ENCODE measurements at regions not wholly inside any gene's neighbourhood (a gene's known extent, or its start where the extent isn't known, plus 50 kb on each side); places are given as distances from the start of the nearest gene placed in this dataset.

DNA sequence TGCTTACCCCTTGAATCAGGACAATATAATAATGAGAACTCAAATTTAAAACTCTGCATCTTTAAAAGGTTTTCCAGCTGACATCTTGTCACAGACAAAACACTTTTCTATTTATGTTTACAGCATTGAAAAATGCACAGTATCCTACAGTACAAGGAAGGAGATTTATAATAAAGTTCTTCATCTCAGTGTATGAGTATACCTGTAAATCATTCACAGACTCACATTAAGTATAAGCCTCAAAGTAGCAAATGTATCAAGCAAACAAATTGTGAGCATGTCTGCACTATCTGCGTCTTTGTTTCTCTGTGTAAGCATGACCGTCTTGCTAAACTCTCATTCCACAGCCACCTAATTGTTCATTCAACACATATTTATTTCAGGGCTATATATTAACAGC, 52.8 kb downstream of the PPP1R2C start:
- no peaks in the 10 kb centered on the region for H3K4me1 ChIP-seq (ENCODE audit: low read length)

GRCh38 chrX:42720209-42720608, 57.8 kb downstream of the PPP1R2C start:
- no peaks in the 10 kb centered on the region for H3K9me2 ChIP-seq (replicated peaks; ENCODE audit: insufficient read depth, low read length)
- H3K4me1 ChIP-seq (ENCODE audit: low read length) = no peaks in the 10 kb centered on the region
- peaks cover 8% of the 10 kb centered on the region for H3K9me3 ChIP-seq (ENCODE audit: low read length)
- no peak overlapping the region for H3K27ac ChIP-seq (ENCODE audit: low read length)
- no peaks in the 10 kb centered on the region for H3K27me3 ChIP-seq (ENCODE audit: low read length)
- H4K20me1 ChIP-seq (ENCODE audit: insufficient read depth, low read depth, low read length) = no peaks in the 10 kb centered on the region
- no peak overlapping the region for H3K9ac ChIP-seq (ENCODE audit: low read length)
- H2AFZ ChIP-seq (ENCODE audit: low read length) = no peak overlapping the region
- H3K36me3 ChIP-seq (ENCODE audit: insufficient read depth, low read length) = no peaks in the 10 kb centered on the region
- H3K4me3 ChIP-seq (ENCODE audit: low read length) = no peak overlapping the region
- no peak overlapping the region for H3K4me2 ChIP-seq (ENCODE audit: low read depth, low read length, poor library complexity, severe bottlenecking)
- no peaks in the 10 kb centered on the region for H3K79me2 ChIP-seq (ENCODE audit: low read length)
- DNase-seq = no peak

More for the DNA sequence above, 52.8 kb downstream of the PPP1R2C start:
- no peaks in the 10 kb centered on the region for H3K36me3 ChIP-seq (ENCODE audit: insufficient read depth, low read length)
- H3K9me3 ChIP-seq (ENCODE audit: low read length) = peaks cover 21% of the 10 kb centered on the region
- no peak overlapping the region for H3K27ac ChIP-seq (ENCODE audit: low read length)
- no peaks in the 10 kb centered on the region for H3K79me2 ChIP-seq (ENCODE audit: low read length)
- H3K4me2 ChIP-seq (ENCODE audit: low read depth, low read length, poor library complexity, severe bottlenecking) = no peak overlapping the region
- no peak overlapping the region for H3K9ac ChIP-seq (ENCODE audit: low read length)
- no peak overlapping the region for H2AFZ ChIP-seq (ENCODE audit: low read length)
- H3K4me3 ChIP-seq (ENCODE audit: low read length) = no peak overlapping the region
- no peaks in the 10 kb centered on the region for H3K27me3 ChIP-seq (ENCODE audit: low read length)
- no peaks in the 10 kb centered on the region for H3K9me2 ChIP-seq (replicated peaks; ENCODE audit: insufficient read depth, low read length)
- DNase-seq = no peak
- H4K20me1 ChIP-seq (ENCODE audit: insufficient read depth, low read depth, low read length) = no peaks in the 10 kb centered on the region

GRCh38 chrX:42715701-42716262, 62.2 kb downstream of the PPP1R2C start:
- no peaks in the 10 kb centered on the region for H3K79me2 ChIP-seq (ENCODE audit: low read length)
- H3K9me2 ChIP-seq (replicated peaks; ENCODE audit: insufficient read depth, low read length) = no peaks in the 10 kb centered on the region
- H3K4me1 ChIP-seq (ENCODE audit: low read length) = no peaks in the 10 kb centered on the region
- H3K4me3 ChIP-seq (ENCODE audit: low read length) = no peak overlapping the region
- H3K9ac ChIP-seq (ENCODE audit: low read length) = no peak overlapping the region
- no peaks in the 10 kb centered on the region for H4K20me1 ChIP-seq (ENCODE audit: insufficient read depth, low read depth, low read length)
- H3K36me3 ChIP-seq (ENCODE audit: insufficient read depth, low read length) = no peaks in the 10 kb centered on the region
- DNase-seq = no peak
- peaks cover 9% of the 10 kb centered on the region; the same call in 1 of the 2 replicates for H3K9me3 ChIP-seq (ENCODE audit: low read length)
- no peaks in the 10 kb centered on the region for H3K27me3 ChIP-seq (ENCODE audit: low read length)
- H2AFZ ChIP-seq (ENCODE audit: low read length) = no peak overlapping the region
- no peak overlapping the region for H3K4me2 ChIP-seq (ENCODE audit: low read depth, low read length, poor library complexity, severe bottlenecking)
- no peak overlapping the region for H3K27ac ChIP-seq (ENCODE audit: low read length)

DNA sequence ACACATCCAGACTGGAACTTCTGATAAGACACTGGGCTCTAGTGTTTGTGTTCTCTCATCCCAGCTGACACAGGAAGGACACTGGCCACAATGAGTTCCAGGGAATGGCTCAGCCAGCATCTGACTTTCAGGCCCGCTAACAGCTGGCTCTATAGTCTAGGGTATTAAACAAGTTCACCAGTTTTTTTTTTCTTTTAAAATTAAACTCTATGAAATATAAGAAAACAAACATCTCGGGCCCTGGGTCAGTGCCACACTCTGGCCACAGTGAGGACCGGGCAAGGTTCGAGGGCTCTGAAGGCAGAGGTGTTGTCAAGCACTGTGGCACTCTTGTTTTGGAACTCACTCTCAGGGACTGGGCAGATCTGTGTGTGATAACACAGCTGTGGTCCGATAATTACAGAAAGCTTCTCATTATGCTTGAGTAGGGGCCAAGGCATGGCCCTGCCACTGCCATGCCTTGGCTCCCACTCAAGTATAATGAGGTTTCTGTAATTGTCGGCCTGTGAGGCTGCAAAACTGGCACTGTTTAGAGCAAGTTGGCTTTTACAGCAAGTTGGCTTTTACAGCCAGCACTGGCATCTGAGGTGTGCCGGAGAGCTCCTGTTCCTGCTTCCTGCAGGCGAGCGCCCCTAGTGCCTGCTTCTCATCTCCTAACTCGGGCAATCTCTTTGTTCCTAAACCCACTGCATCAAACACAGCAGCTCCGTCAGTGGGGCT, 62.8 kb downstream of the PPP1R2C start:
- Histone ChIP-seq H3K9ac (ENCODE audit: low read length) (no peak overlapping the region), H3K4me2 (ENCODE audit: low read depth, low read length, poor library complexity, severe bottlenecking) (no peak overlapping the region), H3K27me3 (ENCODE audit: low read length) (no peaks in the 10 kb centered on the region), H3K79me2 (ENCODE audit: low read length) (no peaks in the 10 kb centered on the region), H3K9me2 (replicated peaks; ENCODE audit: insufficient read depth, low read length) (no peaks in the 10 kb centered on the region), H3K4me3 (ENCODE audit: low read length) (no peak overlapping the region), H3K4me1 (ENCODE audit: low read length) (no peaks in the 10 kb centered on the region), H3K36me3 (ENCODE audit: insufficient read depth, low read length) (no peaks in the 10 kb centered on the region), H3K27ac (ENCODE audit: low read length) (no peak overlapping the region), H2AFZ (ENCODE audit: low read length) (no peak overlapping the region), H4K20me1 (ENCODE audit: insufficient read depth, low read depth, low read length) (no peaks in the 10 kb centered on the region), H3K9me3 (ENCODE audit: low read length) (peaks cover 7% of the 10 kb centered on the region; the same call in 1 of the 2 replicates)
- no peak for DNase-seq

DNA sequence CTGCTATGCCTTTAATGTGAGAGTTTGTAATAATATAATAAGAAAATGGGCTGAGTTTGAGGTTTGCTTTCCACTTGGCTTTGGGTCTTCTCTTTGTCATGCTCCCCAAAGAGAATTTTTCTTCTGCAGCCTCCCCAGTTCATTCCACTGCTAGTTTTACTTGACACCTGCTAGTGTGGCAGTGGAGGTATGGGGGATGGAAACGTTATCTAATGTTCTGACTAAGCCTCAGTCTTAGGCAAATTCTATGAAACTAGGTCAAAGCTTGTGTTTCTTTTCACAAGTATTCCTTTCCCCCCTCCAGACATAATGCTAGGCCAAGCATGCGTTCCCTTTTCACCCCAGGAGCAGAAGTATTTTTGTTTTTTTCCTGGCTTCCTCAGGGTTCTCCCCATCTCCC, 67.5 kb downstream of the PPP1R2C start:
- Histone ChIP-seq H3K27me3 (ENCODE audit: low read length) (no peaks in the 10 kb centered on the region), H3K36me3 (ENCODE audit: insufficient read depth, low read length) (no peaks in the 10 kb centered on the region), H2AFZ (ENCODE audit: low read length) (no peak overlapping the region), H3K9me3 (ENCODE audit: low read length) (peaks cover 10% of the 10 kb centered on the region; the same call in 1 of the 2 replicates), H3K9me2 (replicated peaks; ENCODE audit: insufficient read depth, low read length) (no peaks in the 10 kb centered on the region), H3K27ac (ENCODE audit: low read length) (no peak overlapping the region), H3K4me2 (ENCODE audit: low read depth, low read length, poor library complexity, severe bottlenecking) (no peak overlapping the region), H4K20me1 (ENCODE audit: insufficient read depth, low read depth, low read length) (no peaks in the 10 kb centered on the region), H3K4me3 (ENCODE audit: low read length) (no peak overlapping the region), H3K4me1 (ENCODE audit: low read length) (no peaks in the 10 kb centered on the region), H3K9ac (ENCODE audit: low read length) (no peak overlapping the region), H3K79me2 (ENCODE audit: low read length) (no peaks in the 10 kb centered on the region)
- no peak for DNase-seq

- Histone ChIP-seq H3K27me3 (ENCODE audit: low read length) (no peaks in the 10 kb centered on the region), H3K4me3 (ENCODE audit: low read length) (no peak overlapping the region), H3K9me3 (ENCODE audit: low read length) (peaks cover 10% of the 10 kb centered on the region; the same call in 1 of the 2 replicates), H3K9ac (ENCODE audit: low read length) (no peak overlapping the region), H3K79me2 (ENCODE audit: low read length) (no peaks in the 10 kb centered on the region), H3K4me1 (ENCODE audit: low read length) (no peaks in the 10 kb centered on the region), H3K36me3 (ENCODE audit: insufficient read depth, low read length) (no peaks in the 10 kb centered on the region), H3K27ac (ENCODE audit: low read length) (no peak overlapping the region), H3K9me2 (replicated peaks; ENCODE audit: insufficient read depth, low read length) (no peaks in the 10 kb centered on the region), H4K20me1 (ENCODE audit: insufficient read depth, low read depth, low read length) (no peaks in the 10 kb centered on the region), H2AFZ (ENCODE audit: low read length) (no peak overlapping the region), H3K4me2 (ENCODE audit: low read depth, low read length, poor library complexity, severe bottlenecking) (no peak overlapping the region)
- no peak for DNase-seq
Observed at GRCh38 chrX:42708222-42708621, 69.7 kb downstream of the PPP1R2C start.

DNA sequence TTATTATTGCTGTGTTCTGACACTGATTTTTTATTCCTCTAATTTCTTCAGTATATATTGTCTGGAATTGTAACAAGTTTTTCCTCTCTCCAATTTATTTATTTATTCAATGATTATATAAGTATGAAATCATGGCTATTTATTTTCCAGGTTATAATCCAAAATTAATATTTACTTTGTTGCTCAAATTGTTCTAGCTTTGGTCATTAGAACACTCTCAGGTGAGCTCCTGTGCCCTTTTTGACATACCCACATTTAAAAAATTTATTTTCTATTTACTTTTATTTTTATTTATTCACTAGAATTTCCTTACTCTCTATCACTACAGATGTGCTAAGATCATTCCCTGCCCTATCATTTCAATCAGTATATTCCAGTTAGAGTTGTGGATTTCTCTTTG, 70.2 kb downstream of the PPP1R2C start:
- no peaks in the 10 kb centered on the region for H3K79me2 ChIP-seq (ENCODE audit: low read length)
- no peak overlapping the region for H3K4me3 ChIP-seq (ENCODE audit: low read length)
- no peak overlapping the region for H2AFZ ChIP-seq (ENCODE audit: low read length)
- no peaks in the 10 kb centered on the region for H3K36me3 ChIP-seq (ENCODE audit: insufficient read depth, low read length)
- DNase-seq = no peak
- H3K4me2 ChIP-seq (ENCODE audit: low read depth, low read length, poor library complexity, severe bottlenecking) = no peak overlapping the region
- peaks cover 10% of the 10 kb centered on the region; the same call in 1 of the 2 replicates for H3K9me3 ChIP-seq (ENCODE audit: low read length)
- no peaks in the 10 kb centered on the region for H3K4me1 ChIP-seq (ENCODE audit: low read length)
- no peaks in the 10 kb centered on the region for H4K20me1 ChIP-seq (ENCODE audit: insufficient read depth, low read depth, low read length)
- no peak overlapping the region for H3K27ac ChIP-seq (ENCODE audit: low read length)
- H3K9ac ChIP-seq (ENCODE audit: low read length) = no peak overlapping the region
- H3K9me2 ChIP-seq (replicated peaks; ENCODE audit: insufficient read depth, low read length) = no peaks in the 10 kb centered on the region
- H3K27me3 ChIP-seq (ENCODE audit: low read length) = no peaks in the 10 kb centered on the region

DNA sequence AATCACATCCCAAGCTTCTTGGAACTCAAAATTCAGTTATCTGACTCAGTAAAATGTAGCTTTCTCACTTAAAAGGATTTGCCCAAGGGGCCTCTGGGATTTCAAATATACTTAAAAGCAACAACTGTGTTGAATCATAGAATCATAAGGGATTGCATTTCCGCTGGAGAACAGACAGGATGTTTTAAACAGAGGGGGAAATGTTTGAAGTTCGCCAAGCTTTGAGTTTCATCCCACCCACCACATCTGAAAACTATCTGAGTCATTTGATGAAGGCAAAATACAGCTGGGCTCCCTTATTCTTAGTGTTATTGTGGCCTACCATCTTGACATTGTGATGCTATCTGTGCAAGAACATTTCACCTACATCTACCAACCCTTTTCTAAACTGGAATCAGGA, 73.5 kb downstream of the PPP1R2C start:
- Histone ChIP-seq H2AFZ (ENCODE audit: low read length) (no peak overlapping the region), H3K36me3 (ENCODE audit: insufficient read depth, low read length) (no peaks in the 10 kb centered on the region), H3K27me3 (ENCODE audit: low read length) (no peaks in the 10 kb centered on the region), H3K4me2 (ENCODE audit: low read depth, low read length, poor library complexity, severe bottlenecking) (no peak overlapping the region), H3K9me3 (ENCODE audit: low read length) (peaks cover 8% of the 10 kb centered on the region; the same call in 1 of the 2 replicates), H3K27ac (ENCODE audit: low read length) (no peak overlapping the region), H3K79me2 (ENCODE audit: low read length) (no peaks in the 10 kb centered on the region), H4K20me1 (ENCODE audit: insufficient read depth, low read depth, low read length) (no peaks in the 10 kb centered on the region), H3K9ac (ENCODE audit: low read length) (no peak overlapping the region), H3K9me2 (replicated peaks; ENCODE audit: insufficient read depth, low read length) (no peaks in the 10 kb centered on the region), H3K4me3 (ENCODE audit: low read length) (no peak overlapping the region), H3K4me1 (ENCODE audit: low read length) (no peaks in the 10 kb centered on the region)
- DNase-seq = no peak
